Suprapubic skin (tissue), 4 donors: ENCODE measurements at regions not wholly inside any gene's neighbourhood (a gene's known extent, or its start where the extent isn't known, plus 50 kb on each side); places are given as distances from the start of the nearest gene placed in this dataset.
A peak's percentile ranks its signal among the peaks of the same experiment; 100 is the strongest.

Experiments used
- DNase-seq, 2 donors: peaks; one replicate each; pipeline ENCODE4 v3.0.0-alpha.2; 2019; ENCODE audit warnings: low spot score in 2 of 2
- H3K27ac ChIP-seq: fragments of 200-600 bp; sonication (generic); one replicate; pipeline ENCODE4 v1.5.1; 2019
- H3K27me3 ChIP-seq: fragments of 200-600 bp; sonication (generic); one replicate; pipeline ENCODE4 v1.5.1; 2019
- H3K36me3 ChIP-seq: fragments of 200-600 bp; sonication (generic); one replicate; pipeline ENCODE4 v1.5.1; 2019
- H3K4me1 ChIP-seq: fragments of 200-600 bp; sonication (generic); one replicate; pipeline ENCODE4 v1.5.1; 2019
- H3K4me3 ChIP-seq: fragments of 200-600 bp; sonication (generic); one replicate; pipeline ENCODE4 v1.5.1; 2019; ENCODE audit warnings: mild to moderate bottlenecking
- H3K9me3 ChIP-seq: fragments of 200-600 bp; sonication (generic); one replicate; pipeline ENCODE4 v1.5.1; 2019
- CTCF ChIP-seq, 2 donors: fragments of 200-600 bp in 1 of 2; fragments of 450-650 bp in 1 of 2; sonication (generic) in 1 of 2; IDR thresholded peaks; one replicate each; pipeline ENCODE4 v1.5.1; 2016 to 2019; ENCODE audit warnings: antibody characterized with exemption in 2 of 2, mild to moderate bottlenecking in 1 of 2, moderate library complexity in 1 of 2
- EP300 ChIP-seq: sonication (generic); formaldehyde crosslinking; IDR thresholded peaks from one replicate; pipeline ENCODE4 v1.6.1; 2017; ENCODE audit warnings: antibody characterized with exemption
- POLR2A ChIP-seq, 2 donors: fragments of 450-650 bp; IDR thresholded peaks; one replicate each; pipeline ENCODE4 v1.6.1; 2017; ENCODE audit warnings: antibody characterized with exemption in 2 of 2, mild to moderate bottlenecking in 2 of 2, moderate library complexity in 2 of 2
- POLR2AphosphoS5 ChIP-seq, 3 donors: sonication (generic); formaldehyde crosslinking; IDR thresholded peaks; one replicate each; pipeline ENCODE4 v1.6.1; 2017; ENCODE audit warnings: antibody characterized with exemption in 3 of 3
- WGBS: methylation state at CpG from one replicate; pipeline ENCODE4 v1.1.5; 2018; 5-methylcytosine and 5-hydroxymethylcytosine counted together

- Histone ChIP-seq H3K9me3 (no peaks in the 10 kb centered on the region), H3K27ac (no peak overlapping the region), H3K4me1 (no peaks in the 10 kb centered on the region), H3K27me3 (peaks cover 6% of the 10 kb centered on the region), H3K36me3 (no peaks in the 10 kb centered on the region), H3K4me3 (no peak overlapping the region)
- TF ChIP-seq EP300 (no peak), POLR2A (IDR thresholded peaks at IDR 0.05) (no peak), POLR2AphosphoS5 (IDR thresholded peaks at IDR 0.05) (no peak), CTCF (IDR thresholded peaks at IDR 0.05) (no peak)
- WGBS = 89% methylated on average over 1 of the region's 1 CpG
- DNase-seq = no peak
These were observed 59.2 kb downstream of the EMX2 start for GRCh38 chr10:117601716-117602115.

GRCh38 chr10:117603081-117603480, 60.5 kb downstream of the EMX2 start:
- H3K9me3 ChIP-seq = no peaks in the 10 kb centered on the region
- TF ChIP-seq POLR2AphosphoS5 (IDR thresholded peaks at IDR 0.05) (no peak), CTCF (IDR thresholded peaks at IDR 0.05) (no peak), EP300 (no peak), POLR2A (IDR thresholded peaks at IDR 0.05) (no peak)
- no peaks in the 10 kb centered on the region for H3K4me1 ChIP-seq
- WGBS = 91% methylated on average over 6 of the region's 6 CpGs
- DNase-seq = peak in 1 of 2 donors; percentile 20
- H3K27me3 ChIP-seq = peaks cover 6% of the 10 kb centered on the region
- no peak overlapping the region for H3K27ac ChIP-seq
- H3K36me3 ChIP-seq = no peaks in the 10 kb centered on the region
- no peak overlapping the region for H3K4me3 ChIP-seq

- Histone ChIP-seq H3K4me3 (no peak overlapping the region), H3K9me3 (no peaks in the 10 kb centered on the region), H3K4me1 (no peaks in the 10 kb centered on the region), H3K36me3 (no peaks in the 10 kb centered on the region), H3K27me3 (peaks cover 6% of the 10 kb centered on the region), H3K27ac (no peak overlapping the region)
- WGBS = 82% methylated on average over 5 of the region's 5 CpGs
- TF ChIP-seq POLR2AphosphoS5 (IDR thresholded peaks at IDR 0.05) (no peak), EP300 (no peak), CTCF (IDR thresholded peaks at IDR 0.05) (no peak), POLR2A (IDR thresholded peaks at IDR 0.05) (no peak)
- peak in 1 of 2 donors; percentile 32 for DNase-seq
These were observed 61.2 kb downstream of the EMX2 start for GRCh38 chr10:117603726-117604125.

GRCh38 chr10:117609095-117609795, 66.7 kb downstream of the EMX2 start:
- DNase-seq = no peak
- peaks cover 6% of the 10 kb centered on the region for H3K27me3 ChIP-seq
- H3K27ac ChIP-seq = peak overlapping the region; percentile 16
- no peak for TF ChIP-seq POLR2A (IDR thresholded peaks at IDR 0.05)
- TF ChIP-seq EP300 = no peak
- TF ChIP-seq POLR2AphosphoS5 (IDR thresholded peaks at IDR 0.05) = no peak
- no peak for TF ChIP-seq CTCF (IDR thresholded peaks at IDR 0.05)
- 39% methylated on average over 4 of the region's 4 CpGs for WGBS
- H3K36me3 ChIP-seq = no peaks in the 10 kb centered on the region
- H3K4me3 ChIP-seq = no peak overlapping the region
- H3K9me3 ChIP-seq = no peaks in the 10 kb centered on the region
- no peaks in the 10 kb centered on the region for H3K4me1 ChIP-seq

- Histone ChIP-seq H3K27ac (peak overlapping the region; percentile 16), H3K4me3 (no peak overlapping the region), H3K4me1 (no peaks in the 10 kb centered on the region), H3K27me3 (peaks cover 6% of the 10 kb centered on the region), H3K36me3 (no peaks in the 10 kb centered on the region), H3K9me3 (no peaks in the 10 kb centered on the region)
- TF ChIP-seq POLR2A (IDR thresholded peaks at IDR 0.05) (no peak), EP300 (no peak), CTCF (IDR thresholded peaks at IDR 0.05) (no peak), POLR2AphosphoS5 (IDR thresholded peaks at IDR 0.05) (no peak)
- 84% methylated on average over 4 of the region's 4 CpGs for WGBS
- no peak for DNase-seq
These were observed 67.2 kb downstream of the EMX2 start for GRCh38 chr10:117609796-117610170.
